Osteocyte (in vitro differentiated cells): ENCODE measurements at regions not wholly inside any gene's neighbourhood (a gene's known extent, or its start where the extent isn't known, plus 50 kb on each side); places are given as distances from the start of the nearest gene placed in this dataset.

Source experiments
- DNase-seq: peaks from one replicate; pipeline ENCODE4 v3.0.0; 2021; ENCODE audit warnings: mixed read lengths; ENCODE audit not compliant: unreplicated experiment; ENCODE audit errors: extremely low spot score
- H3K27ac Mint-ChIP-seq: one replicate; pipeline ENCODE4 v1.8.0; 2021; ENCODE audit warnings: mild to moderate bottlenecking, mixed read lengths; ENCODE audit not compliant: unreplicated experiment
- H3K27me3 Mint-ChIP-seq: one replicate; pipeline ENCODE4 v1.8.0; 2021; ENCODE audit warnings: mixed read lengths; ENCODE audit not compliant: unreplicated experiment
- H3K36me3 Mint-ChIP-seq: one replicate; pipeline ENCODE4 v1.8.0; 2021; ENCODE audit warnings: mixed read lengths; ENCODE audit not compliant: unreplicated experiment
- H3K4me1 Mint-ChIP-seq: one replicate; pipeline ENCODE4 v1.8.0; 2021; ENCODE audit warnings: mixed read lengths; ENCODE audit not compliant: unreplicated experiment
- H3K4me3 Mint-ChIP-seq: one replicate; pipeline ENCODE4 v1.8.0; 2021; ENCODE audit warnings: mild to moderate bottlenecking, moderate library complexity, mixed read lengths; ENCODE audit not compliant: unreplicated experiment
- H3K9me3 Mint-ChIP-seq: one replicate; pipeline ENCODE4 v1.8.0; 2021; ENCODE audit warnings: mixed read lengths; ENCODE audit not compliant: unreplicated experiment
- CTCF ChIP-seq: fragments of 200-600 bp; sonication (generic); IDR thresholded peaks from 2 replicates; pipeline ENCODE4 v1.5.0; 2021; ENCODE audit warnings: antibody characterized with exemption, mild to moderate bottlenecking, moderate library complexity

DNA sequence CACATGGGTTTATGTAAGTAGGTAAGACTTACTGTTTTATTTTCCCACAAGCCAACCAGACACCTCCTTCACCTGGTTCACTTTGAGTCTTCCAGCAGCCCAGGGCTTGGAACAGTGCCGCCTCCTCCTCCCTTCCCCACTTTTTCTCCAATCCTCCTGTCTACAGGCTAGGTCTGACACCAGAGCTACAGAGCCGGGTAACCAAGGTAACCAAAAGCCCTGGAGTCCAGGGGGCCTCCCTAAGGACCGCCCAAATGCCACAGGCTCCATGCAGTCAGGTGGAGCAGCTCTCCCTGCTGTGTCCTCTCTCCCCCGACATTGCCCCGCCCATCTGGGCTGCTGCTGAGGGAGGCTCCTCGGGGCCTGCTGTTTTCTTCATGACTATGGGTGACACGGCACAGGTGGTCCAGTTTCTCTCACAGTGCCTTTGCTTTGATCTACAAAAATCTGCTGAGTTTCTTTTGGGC, 138.0 kb upstream of the EFNA5 start:
- H3K9me3 Mint-ChIP-seq = no peaks in the 10 kb centered on the region
- DNase-seq = no peak
- no peaks in the 10 kb centered on the region for H3K36me3 Mint-ChIP-seq
- no peak overlapping the region for H3K27ac Mint-ChIP-seq
- no peak for TF ChIP-seq CTCF
- H3K4me1 Mint-ChIP-seq = peaks cover 30% of the 10 kb centered on the region
- no peaks in the 10 kb centered on the region for H3K27me3 Mint-ChIP-seq
- H3K4me3 Mint-ChIP-seq = no peak overlapping the region

DNA sequence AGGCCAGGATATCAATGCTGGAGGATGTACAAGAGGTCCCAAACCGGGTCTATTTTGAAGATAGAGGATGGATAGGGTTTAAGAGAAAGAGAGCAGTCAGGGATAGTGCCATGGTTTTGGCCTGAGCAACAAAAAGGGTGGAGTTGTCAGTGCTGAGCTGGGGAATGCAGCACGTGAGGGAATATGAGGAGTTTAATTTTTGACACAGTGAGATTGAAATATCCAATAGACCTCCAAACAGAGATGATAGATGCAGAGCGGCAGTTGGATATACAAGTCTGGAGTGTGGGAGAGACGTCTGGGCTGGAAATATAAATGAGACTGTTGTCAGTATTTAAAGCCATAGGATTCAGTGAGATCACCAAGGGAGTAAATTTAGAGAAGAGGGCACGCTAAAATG, 136.7 kb upstream of the EFNA5 start:
- DNase-seq = no peak
- no peak overlapping the region for H3K27ac Mint-ChIP-seq
- no peak for TF ChIP-seq CTCF
- no peak overlapping the region for H3K4me3 Mint-ChIP-seq
- no peaks in the 10 kb centered on the region for H3K36me3 Mint-ChIP-seq
- peaks cover 18% of the 10 kb centered on the region for H3K4me1 Mint-ChIP-seq
- no peaks in the 10 kb centered on the region for H3K9me3 Mint-ChIP-seq
- no peaks in the 10 kb centered on the region for H3K27me3 Mint-ChIP-seq

- Mint-ChIP-seq H3K4me1 (peaks cover 17% of the 10 kb centered on the region), H3K9me3 (no peaks in the 10 kb centered on the region), H3K27me3 (no peaks in the 10 kb centered on the region), H3K27ac (no peak overlapping the region), H3K4me3 (no peak overlapping the region), H3K36me3 (no peaks in the 10 kb centered on the region)
- no peak for TF ChIP-seq CTCF
- DNase-seq = no peak
Observed at GRCh38 chr5:107806705-107807104, 136.0 kb upstream of the EFNA5 start.

GRCh38 chr5:107806271-107806670, 135.5 kb upstream of the EFNA5 start:
- no peak for DNase-seq
- Mint-ChIP-seq H3K36me3 (no peaks in the 10 kb centered on the region), H3K27me3 (no peaks in the 10 kb centered on the region), H3K4me1 (peaks cover 14% of the 10 kb centered on the region), H3K9me3 (no peaks in the 10 kb centered on the region), H3K4me3 (no peak overlapping the region), H3K27ac (no peak overlapping the region)
- TF ChIP-seq CTCF = no peak

GRCh38 chr5:107805824-107806223, 135.1 kb upstream of the EFNA5 start:
- no peaks in the 10 kb centered on the region for H3K9me3 Mint-ChIP-seq
- H3K27me3 Mint-ChIP-seq = no peaks in the 10 kb centered on the region
- H3K36me3 Mint-ChIP-seq = no peaks in the 10 kb centered on the region
- no peak for TF ChIP-seq CTCF
- no peak for DNase-seq
- no peak overlapping the region for H3K4me3 Mint-ChIP-seq
- H3K4me1 Mint-ChIP-seq = peaks cover 14% of the 10 kb centered on the region
- no peak overlapping the region for H3K27ac Mint-ChIP-seq
